SU-DHL-6 (cell line): ENCODE measurements at regions not wholly inside any gene's neighbourhood (a gene's known extent, or its start where the extent isn't known, plus 50 kb on each side); places are given as distances from the start of the nearest gene placed in this dataset.

Source experiments
- H2AFZ ChIP-seq: fragments of 200-600 bp; sonication (generic); 2 replicates; pipeline ENCODE4 v1.6.1; 2014; ENCODE audit warnings: low read depth, mild to moderate bottlenecking, moderate library complexity, mixed read lengths, antibody characterized with exemption, low read length; ENCODE audit not compliant: severe bottlenecking
- H3F3A ChIP-seq: fragments of 200-600 bp; shearing (Covaris generic); 2 replicates; pipeline ENCODE4 v1.6.0; 2016; ENCODE audit warnings: antibody characterized with exemption, mild to moderate bottlenecking; ENCODE audit not compliant: insufficient read depth
- H3K27ac ChIP-seq: fragments of 200-600 bp; sonication (generic); 2 replicates; pipeline ENCODE4 v1.5.1; 2016; ENCODE audit warnings: low read depth, mild to moderate bottlenecking, low read length, moderate library complexity, mixed read lengths
- H3K27me3 ChIP-seq: fragments of 200-600 bp; sonication (generic), shearing (Covaris generic); 2 replicates; pipeline ENCODE4 v1.6.0; 2014; ENCODE audit warnings: mild to moderate bottlenecking, low read length
- H3K36me3 ChIP-seq: fragments of 200-600 bp; sonication (generic); 2 replicates; pipeline ENCODE4 v1.6.1; 2014; ENCODE audit warnings: mild to moderate bottlenecking, low read length, mixed read lengths
- H3K4me2 ChIP-seq: fragments of 300-600, 200-600 bp; shearing (Covaris generic), sonication (generic); 2 replicates; pipeline ENCODE4 v1.6.0; 2014; ENCODE audit warnings: low read length, low read depth, mild to moderate bottlenecking; ENCODE audit not compliant: poor library complexity, severe bottlenecking
- H3K4me3 ChIP-seq: fragments of 200-600 bp; sonication (generic); 2 replicates; pipeline ENCODE4 v1.5.1; 2014; ENCODE audit warnings: antibody characterized with exemption, low read length, mild to moderate bottlenecking, mixed read lengths; ENCODE audit not compliant: insufficient read depth, poor library complexity, severe bottlenecking
- H3K79me2 ChIP-seq: fragments of 200-600 bp; sonication (generic); 2 replicates; pipeline ENCODE4 v1.6.1; 2014; ENCODE audit warnings: mild to moderate bottlenecking, low read length, moderate library complexity; ENCODE audit not compliant: insufficient read depth
- H3K9ac ChIP-seq: fragments of 200-600 bp; sonication (generic); 2 replicates; pipeline ENCODE4 v1.7.0; 2014; ENCODE audit warnings: mild to moderate bottlenecking, low read length
- H3K9me2 ChIP-seq: fragments of 200-600 bp; sonication (generic); replicated peaks from 2 replicates; pipeline ENCODE4 v1.6.1; 2014; ENCODE audit warnings: low read length; ENCODE audit not compliant: insufficient read depth
- H3K9me3 ChIP-seq: fragments of 200-600 bp; sonication (generic); 2 replicates; pipeline ENCODE4 v1.6.1; 2014; ENCODE audit warnings: low read length, mixed read lengths; ENCODE audit not compliant: insufficient read depth
- H4K20me1 ChIP-seq: fragments of 200-600 bp; sonication (generic); 2 replicates; pipeline ENCODE4 v1.6.1; 2014; ENCODE audit warnings: low read depth, mild to moderate bottlenecking, antibody characterized with exemption, low read length, moderate library complexity, mixed read lengths
- CTCF ChIP-seq: fragments of 200-600 bp; sonication (generic); IDR thresholded peaks from one replicate; pipeline ENCODE4 v1.5.1; 2017; ENCODE audit warnings: antibody characterized with exemption, mild to moderate bottlenecking, low read length, moderate library complexity; ENCODE audit not compliant: insufficient read depth, poor library complexity, severe bottlenecking
- EZH2phosphoT487 ChIP-seq: fragments of 200-600 bp; sonication (generic), shearing (Covaris generic); conservative IDR thresholded peaks from 2 replicates; pipeline ENCODE4 v1.6.1; 2018; ENCODE audit warnings: mild to moderate bottlenecking, antibody characterized with exemption, low read length, moderate library complexity, mixed read lengths

DNA sequence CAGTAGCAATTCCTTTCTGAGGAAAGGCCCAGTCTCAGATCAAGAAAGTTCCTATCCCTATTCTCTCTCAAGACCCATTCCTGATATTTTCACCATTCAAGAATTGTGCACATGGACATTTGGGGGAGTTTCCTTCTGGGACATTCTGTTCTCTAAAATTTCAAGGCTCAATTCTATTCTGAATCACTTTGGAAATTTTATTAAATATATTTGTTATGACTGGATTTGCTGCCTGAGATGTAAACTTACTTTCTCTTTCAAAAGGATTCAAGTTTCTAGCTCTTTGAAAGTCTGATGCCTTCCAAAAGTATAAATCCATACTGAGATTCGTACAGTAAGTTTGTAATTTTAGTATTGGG, 55.3 kb upstream of the STK17B start:
- Histone ChIP-seq H3K27me3 (no peaks in the 10 kb centered on the region), H2AFZ (no peak overlapping the region), H3K79me2 (no peaks in the 10 kb centered on the region), H4K20me1 (no peaks in the 10 kb centered on the region), H3K9me3 (peaks cover 3% of the 10 kb centered on the region; the same call in 1 of the 2 replicates), H3K9me2 (no peaks in the 10 kb centered on the region), H3K27ac (no peak overlapping the region), H3F3A (no peaks in the 10 kb centered on the region), H3K36me3 (no peaks in the 10 kb centered on the region), H3K4me2 (no peak overlapping the region), H3K9ac (no peak overlapping the region), H3K4me3 (no peak overlapping the region)
- TF ChIP-seq EZH2phosphoT487 (no peak), CTCF (no peak)

DNA sequence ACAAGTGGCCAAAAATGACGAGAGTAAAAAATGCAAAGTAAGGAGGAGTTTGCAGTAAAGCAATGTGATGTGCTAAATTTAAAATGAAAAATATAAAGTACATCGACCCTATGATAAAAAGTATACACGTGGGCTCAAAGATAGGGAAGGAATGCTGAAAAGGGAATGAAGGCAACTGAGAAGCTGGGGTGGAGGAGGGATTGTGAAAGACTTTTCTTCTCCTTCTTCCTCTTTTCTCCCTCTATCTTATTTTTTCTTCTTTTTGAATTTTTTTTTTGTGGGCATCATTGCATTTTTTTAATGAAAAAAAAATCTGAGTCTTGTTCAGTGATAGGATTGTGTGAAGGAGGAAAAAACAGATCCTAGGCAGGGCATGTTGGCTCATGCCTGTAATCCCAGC, 57.6 kb upstream of the STK17B start:
- H3K27ac ChIP-seq, result no peak overlapping the region
- no peak overlapping the region for H3K4me2 ChIP-seq
- H4K20me1 ChIP-seq, result no peaks in the 10 kb centered on the region
- H3K27me3 ChIP-seq, result no peaks in the 10 kb centered on the region
- H2AFZ ChIP-seq, result no peak overlapping the region
- H3K9ac ChIP-seq, result no peak overlapping the region
- peaks cover 23% of the 10 kb centered on the region for H3F3A ChIP-seq
- no peaks in the 10 kb centered on the region for H3K9me2 ChIP-seq
- H3K36me3 ChIP-seq, result no peaks in the 10 kb centered on the region
- TF ChIP-seq CTCF (no peak), EZH2phosphoT487 (no peak)
- no peaks in the 10 kb centered on the region for H3K9me3 ChIP-seq
- no peaks in the 10 kb centered on the region for H3K79me2 ChIP-seq
- H3K4me3 ChIP-seq, result no peak overlapping the region

DNA sequence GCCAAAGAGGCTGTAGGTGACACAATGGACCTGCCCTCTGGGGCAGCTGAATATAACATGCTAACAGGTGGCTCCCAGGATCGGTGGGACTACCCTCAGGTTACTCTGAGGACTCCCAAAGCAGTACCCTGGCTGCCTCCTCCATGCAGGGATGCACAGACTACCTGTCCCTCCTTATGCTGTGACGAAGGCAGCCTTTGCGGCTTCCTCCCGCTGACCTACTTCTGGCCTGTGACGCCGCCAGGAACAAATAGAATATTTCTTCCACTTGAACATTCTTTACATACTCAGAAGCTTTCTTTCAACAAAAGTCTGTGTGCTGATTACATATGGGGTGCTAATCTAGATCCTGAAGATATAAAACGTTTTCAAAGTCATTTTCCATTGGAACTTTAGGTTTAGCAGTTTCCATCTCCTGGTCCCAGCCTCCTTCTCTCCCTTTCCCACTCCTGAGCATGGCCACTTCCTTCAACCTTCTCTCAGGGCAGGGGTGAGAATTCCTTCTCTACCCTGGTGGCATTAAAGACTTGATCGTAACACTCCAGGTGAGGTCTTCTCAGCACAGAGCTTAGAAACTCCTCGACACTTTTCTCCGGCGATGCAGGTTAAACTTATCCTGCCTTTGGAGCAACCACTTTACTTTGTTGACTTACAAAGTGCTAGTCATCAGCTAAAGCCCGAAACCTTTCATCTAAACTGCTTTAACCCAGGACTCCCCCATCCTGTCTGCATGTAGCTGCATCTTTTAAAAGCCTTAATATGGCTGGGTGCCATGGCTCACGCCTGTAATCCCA, 58.9 kb upstream of the STK17B start:
- H3K9me3 ChIP-seq, result no peaks in the 10 kb centered on the region
- no peaks in the 10 kb centered on the region for H3K79me2 ChIP-seq
- no peak overlapping the region for H3K27ac ChIP-seq
- no peaks in the 10 kb centered on the region for H4K20me1 ChIP-seq
- no peak overlapping the region for H2AFZ ChIP-seq
- TF ChIP-seq CTCF (no peak), EZH2phosphoT487 (no peak)
- no peak overlapping the region for H3K4me2 ChIP-seq
- H3K9me2 ChIP-seq, result no peaks in the 10 kb centered on the region
- H3K4me3 ChIP-seq, result no peak overlapping the region
- no peaks in the 10 kb centered on the region for H3K27me3 ChIP-seq
- no peak overlapping the region for H3K9ac ChIP-seq
- peaks cover 24% of the 10 kb centered on the region for H3F3A ChIP-seq
- no peaks in the 10 kb centered on the region for H3K36me3 ChIP-seq
